Glutamatergic neuron (in vitro differentiated cells): ENCODE measurements at regions not wholly inside any gene's neighbourhood (a gene's known extent, or its start where the extent isn't known, plus 50 kb on each side); places are given as distances from the start of the nearest gene placed in this dataset.

ENCODE experiments used
- DNase-seq: peaks from one replicate; pipeline ENCODE4 v3.0.0; 2022
- H3K27ac Mint-ChIP-seq: one replicate; pipeline ENCODE4 v1.8.0; 2020; ENCODE audit warnings: mild to moderate bottlenecking, mixed read lengths, inconsistent platforms; ENCODE audit not compliant: unreplicated experiment
- H3K27me3 Mint-ChIP-seq: one replicate; pipeline ENCODE4 v1.8.0; 2020; ENCODE audit warnings: mild to moderate bottlenecking, moderate library complexity, mixed read lengths, inconsistent platforms; ENCODE audit not compliant: unreplicated experiment
- H3K36me3 Mint-ChIP-seq: one replicate; pipeline ENCODE4 v1.8.0; 2020; ENCODE audit warnings: mild to moderate bottlenecking, mixed read lengths, inconsistent platforms; ENCODE audit not compliant: unreplicated experiment
- H3K4me1 Mint-ChIP-seq: one replicate; pipeline ENCODE4 v1.8.0; 2020; ENCODE audit warnings: mild to moderate bottlenecking, low read depth, mixed read lengths, inconsistent platforms; ENCODE audit not compliant: unreplicated experiment
- H3K4me3 Mint-ChIP-seq: one replicate; pipeline ENCODE4 v1.8.0; 2020; ENCODE audit warnings: mild to moderate bottlenecking, mixed read lengths, inconsistent platforms; ENCODE audit not compliant: unreplicated experiment
- H3K9me3 Mint-ChIP-seq: one replicate; pipeline ENCODE4 v1.8.0; 2020; ENCODE audit warnings: mild to moderate bottlenecking, moderate library complexity, mixed read lengths, inconsistent platforms; ENCODE audit not compliant: unreplicated experiment
- TF ChIP-seq, protein P1 (sequence below): fragments of 200-600 bp; sonication (generic); IDR thresholded peaks from one replicate; pipeline ENCODE4 v1.5.0; 2021; ENCODE audit not compliant: partially characterized antibody, unreplicated experiment

DNA sequence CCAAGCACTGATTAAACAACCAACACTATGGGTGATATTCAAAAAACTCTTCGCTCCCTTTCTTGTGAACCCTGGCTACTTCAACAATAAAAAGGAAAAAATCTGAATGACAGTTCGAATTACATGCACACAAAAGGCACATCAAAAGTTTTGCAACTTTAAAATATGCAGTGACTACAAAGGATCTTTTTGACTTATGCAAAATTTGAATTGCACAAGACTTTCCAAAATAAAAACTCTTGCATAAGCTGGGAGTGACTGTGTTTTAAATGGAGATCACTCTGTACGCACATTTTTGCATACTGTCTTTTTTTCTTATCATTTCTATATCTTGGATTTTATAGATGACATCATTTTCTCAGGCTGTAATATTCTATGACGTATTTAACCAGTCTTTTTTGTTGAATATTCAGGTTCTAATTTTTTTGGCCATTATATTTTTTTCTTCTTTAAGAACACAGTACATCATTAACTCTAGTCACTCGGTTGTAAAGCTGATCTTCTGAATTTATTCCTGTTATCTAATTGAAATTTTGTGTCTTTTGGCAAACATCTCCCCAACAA lies 667.6 kb upstream of the TBX3 start:
- no peak for DNase-seq
- Mint-ChIP-seq H3K36me3 (no peaks in the 10 kb centered on the region), H3K9me3 (no peaks in the 10 kb centered on the region), H3K27ac (no peak overlapping the region), H3K4me1 (no peaks in the 10 kb centered on the region), H3K27me3 (peaks cover 1% of the 10 kb centered on the region), H3K4me3 (no peak overlapping the region)
- TF ChIP-seq, protein P1, sequence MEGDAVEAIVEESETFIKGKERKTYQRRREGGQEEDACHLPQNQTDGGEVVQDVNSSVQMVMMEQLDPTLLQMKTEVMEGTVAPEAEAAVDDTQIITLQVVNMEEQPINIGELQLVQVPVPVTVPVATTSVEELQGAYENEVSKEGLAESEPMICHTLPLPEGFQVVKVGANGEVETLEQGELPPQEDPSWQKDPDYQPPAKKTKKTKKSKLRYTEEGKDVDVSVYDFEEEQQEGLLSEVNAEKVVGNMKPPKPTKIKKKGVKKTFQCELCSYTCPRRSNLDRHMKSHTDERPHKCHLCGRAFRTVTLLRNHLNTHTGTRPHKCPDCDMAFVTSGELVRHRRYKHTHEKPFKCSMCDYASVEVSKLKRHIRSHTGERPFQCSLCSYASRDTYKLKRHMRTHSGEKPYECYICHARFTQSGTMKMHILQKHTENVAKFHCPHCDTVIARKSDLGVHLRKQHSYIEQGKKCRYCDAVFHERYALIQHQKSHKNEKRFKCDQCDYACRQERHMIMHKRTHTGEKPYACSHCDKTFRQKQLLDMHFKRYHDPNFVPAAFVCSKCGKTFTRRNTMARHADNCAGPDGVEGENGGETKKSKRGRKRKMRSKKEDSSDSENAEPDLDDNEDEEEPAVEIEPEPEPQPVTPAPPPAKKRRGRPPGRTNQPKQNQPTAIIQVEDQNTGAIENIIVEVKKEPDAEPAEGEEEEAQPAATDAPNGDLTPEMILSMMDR, result no peak

DNA sequence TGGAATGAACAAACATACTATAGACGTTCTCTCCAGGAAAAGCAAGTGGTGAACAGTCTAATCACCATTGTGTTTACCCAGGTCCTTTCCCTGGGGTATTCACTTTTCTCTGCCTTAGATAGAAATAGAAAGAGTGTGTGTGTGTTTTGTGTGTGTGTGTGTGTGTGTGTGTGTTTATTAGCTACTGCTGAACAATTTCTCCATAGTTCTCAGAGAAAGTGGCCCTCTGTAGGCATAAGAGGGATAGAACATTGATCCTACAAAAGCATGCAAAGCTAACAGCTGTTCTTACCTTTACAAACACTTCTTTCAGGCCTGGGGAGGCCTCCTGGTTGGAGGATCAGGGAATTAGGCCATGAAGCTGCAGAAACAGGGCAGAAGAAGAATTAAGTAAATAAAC lies 665.7 kb upstream of the TBX3 start:
- H3K4me1 Mint-ChIP-seq, result no peaks in the 10 kb centered on the region
- H3K27ac Mint-ChIP-seq, result no peak overlapping the region
- H3K36me3 Mint-ChIP-seq, result no peaks in the 10 kb centered on the region
- H3K9me3 Mint-ChIP-seq, result peaks cover 1% of the 10 kb centered on the region
- H3K27me3 Mint-ChIP-seq, result peaks cover 1% of the 10 kb centered on the region
- no peak for DNase-seq
- no peak overlapping the region for H3K4me3 Mint-ChIP-seq
- TF ChIP-seq, protein P1, result no peak

DNA sequence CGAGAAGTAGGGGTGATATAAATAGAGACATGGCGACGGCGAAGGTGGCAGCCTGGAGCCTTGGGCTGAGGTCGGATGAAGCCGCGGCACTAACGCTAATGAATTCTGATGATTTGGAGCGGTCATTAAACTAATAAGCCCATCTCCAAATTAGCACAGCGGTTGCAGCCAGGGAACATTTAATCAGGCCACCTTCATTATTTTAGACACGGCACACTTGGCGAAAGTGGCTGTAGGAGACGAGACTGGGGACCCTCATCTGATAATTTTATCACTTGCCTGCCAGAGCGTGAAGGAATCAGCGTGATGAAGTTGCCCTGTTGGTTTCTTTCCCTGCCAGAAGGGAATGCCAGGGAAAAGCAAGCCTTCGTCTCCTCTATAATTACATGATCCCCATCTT lies 664.3 kb upstream of the TBX3 start:
- no peaks in the 10 kb centered on the region for H3K4me1 Mint-ChIP-seq
- no peaks in the 10 kb centered on the region for H3K27me3 Mint-ChIP-seq
- DNase-seq, result no peak
- no peak overlapping the region for H3K27ac Mint-ChIP-seq
- peaks cover 1% of the 10 kb centered on the region for H3K9me3 Mint-ChIP-seq
- TF ChIP-seq, protein P1, result no peak
- H3K4me3 Mint-ChIP-seq, result no peak overlapping the region
- no peaks in the 10 kb centered on the region for H3K36me3 Mint-ChIP-seq

DNA sequence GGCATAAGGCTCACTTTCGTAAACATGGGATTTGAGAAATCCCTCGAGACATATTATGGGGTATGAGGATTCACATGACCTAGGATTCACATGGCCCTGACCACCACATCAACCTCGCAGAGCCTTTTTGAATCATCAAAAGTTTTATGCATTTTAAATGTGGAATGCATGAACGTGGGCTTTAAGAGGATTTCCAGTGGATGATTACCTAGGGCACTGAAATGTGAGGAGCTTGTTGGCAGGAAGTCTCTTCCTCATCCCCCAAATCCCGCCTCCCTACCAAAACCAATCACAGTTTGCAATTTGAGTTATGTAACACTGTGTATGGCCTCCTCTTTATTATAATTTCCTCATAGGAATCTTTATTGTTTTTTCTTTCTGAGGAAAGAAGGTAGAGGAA lies 659.6 kb upstream of the TBX3 start:
- TF ChIP-seq, protein P1, result no peak
- Mint-ChIP-seq H3K9me3 (peaks cover 3% of the 10 kb centered on the region), H3K4me3 (no peak overlapping the region), H3K27ac (no peak overlapping the region), H3K27me3 (no peaks in the 10 kb centered on the region), H3K4me1 (no peaks in the 10 kb centered on the region), H3K36me3 (no peaks in the 10 kb centered on the region)
- no peak for DNase-seq

DNA sequence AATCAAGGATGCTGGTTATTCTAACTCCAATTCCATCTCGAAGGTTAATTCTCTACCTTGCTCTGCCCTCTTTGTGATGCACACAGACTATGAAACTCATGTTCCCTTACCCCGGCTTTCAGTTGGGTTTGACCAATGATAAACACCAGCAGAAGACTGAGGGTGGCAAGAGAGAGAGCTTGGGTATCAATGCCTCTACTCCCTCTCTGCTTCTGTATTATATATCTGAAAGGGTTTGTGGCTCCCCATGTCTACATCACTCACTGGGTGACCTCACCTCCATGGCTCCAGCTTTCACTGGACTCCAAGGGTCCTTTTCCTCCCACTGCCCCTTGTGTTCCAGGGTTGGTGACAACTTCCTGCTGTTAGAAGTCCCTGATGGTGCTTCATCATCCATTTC lies 659.0 kb upstream of the TBX3 start:
- DNase-seq, result no peak
- Mint-ChIP-seq H3K4me1 (no peaks in the 10 kb centered on the region), H3K27ac (no peak overlapping the region), H3K4me3 (no peak overlapping the region), H3K27me3 (no peaks in the 10 kb centered on the region), H3K9me3 (peaks cover 3% of the 10 kb centered on the region), H3K36me3 (no peaks in the 10 kb centered on the region)
- TF ChIP-seq, protein P1, result no peak
